ENCODE measurements at regions not wholly inside any gene's neighbourhood (a gene's known extent, or its start where the extent isn't known, plus 50 kb on each side); places are given as distances from the start of the nearest gene placed in this dataset.
A peak's percentile ranks its signal among the peaks of the same experiment; 100 is the strongest.
"Not testable (repeated sequence)": the region's sequence is repeated elsewhere in the genome, so short reads cannot be mapped to it uniquely, and the experiment has no call there.

- Mint-ChIP-seq H3K27ac (no peak overlapping the region), H3K4me3 (no peak overlapping the region), H3K4me1 (ENCODE audit: low read depth in 2 of 2) (no peaks in the 10 kb centered on the region), H3K27me3 (peaks cover 5 to 9% of the 10 kb centered on the region in 2 donors), H3K9me3 (no peaks in the 10 kb centered on the region), H3K36me3 (no peaks in the 10 kb centered on the region)
- DNase-seq (ENCODE audit: low spot score) (no peak), ATAC-seq (no peak)
Measured at GRCh38 chr5:174550026-174550425, 174.4 kb upstream of the MSX2 start.

- H3K36me3 Mint-ChIP-seq: no peaks in the 10 kb centered on the region
- H3K27me3 Mint-ChIP-seq: peaks cover 5% of the 10 kb centered on the region in 2 donors
- no peaks in the 10 kb centered on the region for H3K4me1 Mint-ChIP-seq (ENCODE audit: low read depth in 2 of 2)
- no peak for ATAC-seq
- H3K27ac Mint-ChIP-seq: no peak overlapping the region
- no peaks in the 10 kb centered on the region for H3K9me3 Mint-ChIP-seq
- H3K4me3 Mint-ChIP-seq: no peak overlapping the region
- DNase-seq (ENCODE audit: low spot score): no peak
Measured at GRCh38 chr5:174552428-174552827, 172.0 kb upstream of the MSX2 start.

- H3K4me1 Mint-ChIP-seq (ENCODE audit: low read depth in 2 of 2): no peaks in the 10 kb centered on the region
- peaks cover 5% of the 10 kb centered on the region in 2 donors for H3K27me3 Mint-ChIP-seq
- DNase-seq (ENCODE audit: low spot score) (no peak), ATAC-seq (no peak)
- H3K36me3 Mint-ChIP-seq: no peaks in the 10 kb centered on the region
- H3K27ac Mint-ChIP-seq: no peak overlapping the region
- H3K9me3 Mint-ChIP-seq: no peaks in the 10 kb centered on the region
- H3K4me3 Mint-ChIP-seq: no peak overlapping the region
Measured at GRCh38 chr5:174553556-174553955, 170.8 kb upstream of the MSX2 start.

- no peak for DNase-seq (ENCODE audit: low spot score)
- H3K27me3 Mint-ChIP-seq: peaks cover 2 to 5% of the 10 kb centered on the region in 2 donors
- no peak overlapping the region for H3K4me3 Mint-ChIP-seq
- H3K9me3 Mint-ChIP-seq: no peaks in the 10 kb centered on the region
- ATAC-seq: no peak
- no peak overlapping the region for H3K27ac Mint-ChIP-seq
- no peaks in the 10 kb centered on the region for H3K4me1 Mint-ChIP-seq (ENCODE audit: low read depth in 2 of 2)
- H3K36me3 Mint-ChIP-seq: no peaks in the 10 kb centered on the region
Measured at GRCh38 chr5:174555726-174556125, 168.7 kb upstream of the MSX2 start.

- H3K4me3 Mint-ChIP-seq: no peak overlapping the region
- H3K36me3 Mint-ChIP-seq: no peaks in the 10 kb centered on the region
- no peak overlapping the region for H3K27ac Mint-ChIP-seq
- no peak for ATAC-seq
- no peaks in the 10 kb centered on the region for H3K9me3 Mint-ChIP-seq
- no peak for DNase-seq (ENCODE audit: low spot score)
- H3K27me3 Mint-ChIP-seq: peaks cover 0 to 11% of the 10 kb centered on the region in 2 donors
- H3K4me1 Mint-ChIP-seq (ENCODE audit: low read depth in 2 of 2): no peaks in the 10 kb centered on the region
Measured at GRCh38 chr5:174556756-174557155, 167.6 kb upstream of the MSX2 start.

- Mint-ChIP-seq H3K36me3 (no peaks in the 10 kb centered on the region), H3K27me3 (peaks cover 0 to 18% of the 10 kb centered on the region in 2 donors), H3K4me1 (ENCODE audit: low read depth in 2 of 2) (no peaks in the 10 kb centered on the region), H3K4me3 (no peak overlapping the region), H3K9me3 (no peaks in the 10 kb centered on the region), H3K27ac (no peak overlapping the region)
- no peak for ATAC-seq
- no peak for DNase-seq (ENCODE audit: low spot score)
Measured at GRCh38 chr5:174558190-174558589, 166.2 kb upstream of the MSX2 start.

- Mint-ChIP-seq H3K9me3 (no peaks in the 10 kb centered on the region), H3K27ac (no peak overlapping the region), H3K4me1 (ENCODE audit: low read depth in 2 of 2) (no peaks in the 10 kb centered on the region), H3K36me3 (no peaks in the 10 kb centered on the region), H3K27me3 (peaks cover 0 to 25% of the 10 kb centered on the region in 2 donors), H3K4me3 (no peak overlapping the region)
- ATAC-seq (no peak), DNase-seq (ENCODE audit: low spot score) (no peak)
Measured at GRCh38 chr5:174559141-174559540, 165.2 kb upstream of the MSX2 start.

- H3K4me3 Mint-ChIP-seq: no peak overlapping the region
- H3K36me3 Mint-ChIP-seq: no peaks in the 10 kb centered on the region
- H3K9me3 Mint-ChIP-seq: no peaks in the 10 kb centered on the region
- H3K27me3 Mint-ChIP-seq: peaks cover 0 to 25% of the 10 kb centered on the region in 2 donors
- ATAC-seq (peak in 1 of 2 donors; percentile 43), DNase-seq (ENCODE audit: low spot score) (no peak)
- no peaks in the 10 kb centered on the region for H3K4me1 Mint-ChIP-seq (ENCODE audit: low read depth in 2 of 2)
- no peak overlapping the region for H3K27ac Mint-ChIP-seq
Measured at GRCh38 chr5:174559566-174560090, 164.8 kb upstream of the MSX2 start.

- DNase-seq (ENCODE audit: low spot score) (no peak), ATAC-seq (no peak)
- H3K27me3 Mint-ChIP-seq: peaks cover 0 to 25% of the 10 kb centered on the region in 2 donors
- no peaks in the 10 kb centered on the region for H3K9me3 Mint-ChIP-seq
- no peaks in the 10 kb centered on the region for H3K36me3 Mint-ChIP-seq
- H3K4me1 Mint-ChIP-seq (ENCODE audit: low read depth in 2 of 2): no peaks in the 10 kb centered on the region
- no peak overlapping the region for H3K27ac Mint-ChIP-seq
- no peak overlapping the region for H3K4me3 Mint-ChIP-seq
Measured at GRCh38 chr5:174560861-174561260, 163.5 kb upstream of the MSX2 start.

- not testable (repeated sequence) for ATAC-seq; H3K36me3 Mint-ChIP-seq; DNase-seq (ENCODE audit: low spot score); H3K4me1 Mint-ChIP-seq (ENCODE audit: low read depth in 2 of 2); H3K9me3 Mint-ChIP-seq; H3K4me3 Mint-ChIP-seq; H3K27ac Mint-ChIP-seq
- H3K27me3 Mint-ChIP-seq: peaks cover 0 to 25% of the 10 kb centered on the region in 2 donors
Measured at GRCh38 chr5:174563040-174563439, 161.3 kb upstream of the MSX2 start.

GRCh38 chr5:174563899-174564298 is 160.5 kb upstream of the MSX2 start:
- H3K27ac Mint-ChIP-seq: no peak overlapping the region
- H3K27me3 Mint-ChIP-seq: peaks cover 0 to 25% of the 10 kb centered on the region in 2 donors
- H3K9me3 Mint-ChIP-seq: no peaks in the 10 kb centered on the region
- DNase-seq (ENCODE audit: low spot score): no peak
- no peaks in the 10 kb centered on the region for H3K36me3 Mint-ChIP-seq
- no peak overlapping the region for H3K4me3 Mint-ChIP-seq
- H3K4me1 Mint-ChIP-seq (ENCODE audit: low read depth in 2 of 2): no peaks in the 10 kb centered on the region
- no peak for ATAC-seq

GRCh38 chr5:174567506-174568141 is 156.8 kb upstream of the MSX2 start:
- Mint-ChIP-seq H3K27me3 (peaks cover 3 to 26% of the 10 kb centered on the region in 2 donors), H3K4me3 (no peak overlapping the region), H3K4me1 (ENCODE audit: low read depth in 2 of 2) (no peaks in the 10 kb centered on the region), H3K9me3 (no peaks in the 10 kb centered on the region), H3K36me3 (no peaks in the 10 kb centered on the region), H3K27ac (no peak overlapping the region)
- ATAC-seq (no peak), DNase-seq (ENCODE audit: low spot score) (no peak)

- Mint-ChIP-seq H3K9me3 (no peaks in the 10 kb centered on the region), H3K4me3 (no peak overlapping the region), H3K36me3 (no peaks in the 10 kb centered on the region), H3K27me3 (peaks cover 3 to 23% of the 10 kb centered on the region in 2 donors), H3K4me1 (ENCODE audit: low read depth in 2 of 2) (no peaks in the 10 kb centered on the region), H3K27ac (no peak overlapping the region)
- ATAC-seq (no peak), DNase-seq (ENCODE audit: low spot score) (no peak)
Measured at GRCh38 chr5:174570662-174571061, 153.7 kb upstream of the MSX2 start.

- Mint-ChIP-seq H3K27me3 (peaks cover 3 to 23% of the 10 kb centered on the region in 2 donors), H3K27ac (no peak overlapping the region), H3K4me1 (ENCODE audit: low read depth in 2 of 2) (no peaks in the 10 kb centered on the region), H3K36me3 (no peaks in the 10 kb centered on the region), H3K4me3 (no peak overlapping the region), H3K9me3 (no peaks in the 10 kb centered on the region)
- DNase-seq (ENCODE audit: low spot score) (no peak), ATAC-seq (no peak)
Measured at GRCh38 chr5:174571662-174572397, 152.6 kb upstream of the MSX2 start.
